ENCODE measurements at regions not wholly inside any gene's neighbourhood (a gene's known extent, or its start where the extent isn't known, plus 50 kb on each side); places are given as distances from the start of the nearest gene placed in this dataset.

GRCh38 chr6:97563529-97563928, 280.5 kb upstream of the MMS22L start:
- intact Hi-C loops (cut with micrococcal nuclease) = no loop called here
- H3K27ac Mint-ChIP-seq = no peak overlapping the region
- Histone ChIP-seq H4K20me1 (ENCODE audit: control insufficient read depth, insufficient read depth, low read length, poor library complexity, severe bottlenecking) (no peaks in the 10 kb centered on the region), H3K9me3 (ENCODE audit: control extremely low read depth in 1 of 3, control insufficient read depth in 2 of 3, insufficient read depth in 1 of 3, low read length in 2 of 3) (no peaks in the 10 kb centered on the region), H3K9ac (ENCODE audit: low read length) (no peak overlapping the region), H3K27ac (ENCODE audit: low read length in 2 of 2) (no peak overlapping the region), H3K4me2 (replicated peaks; ENCODE audit: low read depth, low read length, poor library complexity, severe bottlenecking) (no peak overlapping the region), H3K4me3 (ENCODE audit: control extremely low read depth in 1 of 5, extremely low read depth in 1 of 5, insufficient read depth in 1 of 5, low read depth in 2 of 5, low read length in 4 of 5) (no peak overlapping the region), H3K36me3 (replicated peaks in 1 of 2; ENCODE audit: control extremely low read depth in 1 of 2, control insufficient read depth in 1 of 2, extremely low read depth in 1 of 2, insufficient read depth in 2 of 2, low read length in 1 of 2) (no peaks in the 10 kb centered on the region), H3K4me1 (ENCODE audit: control insufficient read depth in 2 of 2, insufficient read depth in 2 of 2, low read length in 2 of 2) (no peaks in the 10 kb centered on the region), H3K27me3 (replicated peaks in 1 of 4; ENCODE audit: control extremely low read depth in 1 of 4, control insufficient read depth in 3 of 4, insufficient read depth in 4 of 4, low read length in 3 of 4) (no peaks in the 10 kb centered on the region), H2AFZ (ENCODE audit: insufficient read depth, low read depth, low read length, poor library complexity, severe bottlenecking) (no peak overlapping the region), H3K79me2 (ENCODE audit: control insufficient read depth, insufficient read depth, low read length) (no peaks in the 10 kb centered on the region)
- DNase-seq (no peak), ATAC-seq (ENCODE audit: low read depth) (no peak)
- peaks cover 2% of the 10 kb centered on the region for H3K9me3 Mint-ChIP-seq (ENCODE audit: insufficient read depth)
- TF ChIP-seq, protein P1, sequence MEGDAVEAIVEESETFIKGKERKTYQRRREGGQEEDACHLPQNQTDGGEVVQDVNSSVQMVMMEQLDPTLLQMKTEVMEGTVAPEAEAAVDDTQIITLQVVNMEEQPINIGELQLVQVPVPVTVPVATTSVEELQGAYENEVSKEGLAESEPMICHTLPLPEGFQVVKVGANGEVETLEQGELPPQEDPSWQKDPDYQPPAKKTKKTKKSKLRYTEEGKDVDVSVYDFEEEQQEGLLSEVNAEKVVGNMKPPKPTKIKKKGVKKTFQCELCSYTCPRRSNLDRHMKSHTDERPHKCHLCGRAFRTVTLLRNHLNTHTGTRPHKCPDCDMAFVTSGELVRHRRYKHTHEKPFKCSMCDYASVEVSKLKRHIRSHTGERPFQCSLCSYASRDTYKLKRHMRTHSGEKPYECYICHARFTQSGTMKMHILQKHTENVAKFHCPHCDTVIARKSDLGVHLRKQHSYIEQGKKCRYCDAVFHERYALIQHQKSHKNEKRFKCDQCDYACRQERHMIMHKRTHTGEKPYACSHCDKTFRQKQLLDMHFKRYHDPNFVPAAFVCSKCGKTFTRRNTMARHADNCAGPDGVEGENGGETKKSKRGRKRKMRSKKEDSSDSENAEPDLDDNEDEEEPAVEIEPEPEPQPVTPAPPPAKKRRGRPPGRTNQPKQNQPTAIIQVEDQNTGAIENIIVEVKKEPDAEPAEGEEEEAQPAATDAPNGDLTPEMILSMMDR (IDR thresholded peaks at IDR 0.05) = no peak
- TF ChIP-seq EZH2 (IDR thresholded peaks at IDR 0.05; ENCODE audit: borderline replicate concordance, insufficient read depth, low read depth, low read length, poor library complexity, severe bottlenecking) = no peak
- CTCF ChIA-PET = no interaction called here
- H3K27me3 Mint-ChIP-seq = peaks cover 6% of the 10 kb centered on the region
- POLR2A ChIA-PET = no interaction called here
- 78% methylated on average over 4 of the region's 5 CpGs for WGBS (ENCODE audit: insufficient coverage)
- H3K4me3 Mint-ChIP-seq = no peak overlapping the region
- H3K4me1 Mint-ChIP-seq = no peaks in the 10 kb centered on the region

GRCh38 chr6:97572943-97573342, 289.9 kb upstream of the MMS22L start:
- H3K4me3 Mint-ChIP-seq = no peak overlapping the region
- no peaks in the 10 kb centered on the region for H3K27me3 Mint-ChIP-seq
- ATAC-seq (ENCODE audit: low read depth) (no peak), DNase-seq (no peak)
- H3K9me3 Mint-ChIP-seq (ENCODE audit: insufficient read depth) = no peaks in the 10 kb centered on the region
- H3K36me3 ChIP-seq (replicated peaks in 1 of 2; ENCODE audit: control extremely low read depth in 1 of 2, control insufficient read depth in 1 of 2, extremely low read depth in 1 of 2, insufficient read depth in 2 of 2, low read length in 1 of 2) = no peaks in the 10 kb centered on the region
- H3K4me1 ChIP-seq (ENCODE audit: control insufficient read depth in 2 of 2, insufficient read depth in 2 of 2, low read length in 2 of 2) = no peaks in the 10 kb centered on the region
- no peaks in the 10 kb centered on the region for H3K4me1 Mint-ChIP-seq
- ChIA-PET CTCF (no interaction called here), POLR2A (no interaction called here)
- H3K79me2 ChIP-seq (ENCODE audit: control insufficient read depth, insufficient read depth, low read length) = no peaks in the 10 kb centered on the region
- no peak overlapping the region for H3K9ac ChIP-seq (ENCODE audit: low read length)
- WGBS (ENCODE audit: insufficient coverage) = no CpG with 5 or more reads among the region's 1 CpG
- intact Hi-C loops (cut with micrococcal nuclease) = no loop called here
- no peaks in the 10 kb centered on the region for H4K20me1 ChIP-seq (ENCODE audit: control insufficient read depth, insufficient read depth, low read length, poor library complexity, severe bottlenecking)
- no peak overlapping the region for H2AFZ ChIP-seq (ENCODE audit: insufficient read depth, low read depth, low read length, poor library complexity, severe bottlenecking)
- no peak overlapping the region for H3K4me3 ChIP-seq (ENCODE audit: control extremely low read depth in 1 of 5, extremely low read depth in 1 of 5, insufficient read depth in 1 of 5, low read depth in 2 of 5, low read length in 4 of 5)
- TF ChIP-seq, protein P1 (IDR thresholded peaks at IDR 0.05) = no peak
- TF ChIP-seq EZH2 (IDR thresholded peaks at IDR 0.05; ENCODE audit: borderline replicate concordance, insufficient read depth, low read depth, low read length, poor library complexity, severe bottlenecking) = no peak
- no peak overlapping the region for H3K27ac ChIP-seq (ENCODE audit: low read length in 2 of 2)
- no peaks in the 10 kb centered on the region for H3K27me3 ChIP-seq (replicated peaks in 1 of 4; ENCODE audit: control extremely low read depth in 1 of 4, control insufficient read depth in 3 of 4, insufficient read depth in 4 of 4, low read length in 3 of 4)
- H3K27ac Mint-ChIP-seq = no peak overlapping the region
- no peak overlapping the region for H3K4me2 ChIP-seq (replicated peaks; ENCODE audit: low read depth, low read length, poor library complexity, severe bottlenecking)
- H3K9me3 ChIP-seq (ENCODE audit: control extremely low read depth in 1 of 3, control insufficient read depth in 2 of 3, insufficient read depth in 1 of 3, low read length in 2 of 3) = no peaks in the 10 kb centered on the region

Data from B cell (primary cell).